Lower leg skin (tissue), 3 donors: ENCODE measurements at regions not wholly inside any gene's neighbourhood (a gene's known extent, or its start where the extent isn't known, plus 50 kb on each side); places are given as distances from the start of the nearest gene placed in this dataset.

Experiments
- POLR2A ChIP-seq, 2 donors: fragments of 450-650 bp; IDR thresholded peaks; one replicate each; pipeline ENCODE4 v1.6.1; 2016 to 2017; ENCODE audit warnings: antibody characterized with exemption in 2 of 2, mild to moderate bottlenecking in 1 of 2, moderate library complexity in 1 of 2
- TF ChIP-seq, protein P1 (sequence below), 3 donors: fragments of 450-650 bp; IDR thresholded peaks; one replicate each; pipeline ENCODE4 v1.5.1; 2016; ENCODE audit warnings: antibody characterized with exemption in 3 of 3, mild to moderate bottlenecking in 3 of 3, moderate library complexity in 2 of 3

GRCh38 chr18:22348521-22349316 is 69.0 kb downstream of the CTAGE1 start:
- TF ChIP-seq, protein P1, sequence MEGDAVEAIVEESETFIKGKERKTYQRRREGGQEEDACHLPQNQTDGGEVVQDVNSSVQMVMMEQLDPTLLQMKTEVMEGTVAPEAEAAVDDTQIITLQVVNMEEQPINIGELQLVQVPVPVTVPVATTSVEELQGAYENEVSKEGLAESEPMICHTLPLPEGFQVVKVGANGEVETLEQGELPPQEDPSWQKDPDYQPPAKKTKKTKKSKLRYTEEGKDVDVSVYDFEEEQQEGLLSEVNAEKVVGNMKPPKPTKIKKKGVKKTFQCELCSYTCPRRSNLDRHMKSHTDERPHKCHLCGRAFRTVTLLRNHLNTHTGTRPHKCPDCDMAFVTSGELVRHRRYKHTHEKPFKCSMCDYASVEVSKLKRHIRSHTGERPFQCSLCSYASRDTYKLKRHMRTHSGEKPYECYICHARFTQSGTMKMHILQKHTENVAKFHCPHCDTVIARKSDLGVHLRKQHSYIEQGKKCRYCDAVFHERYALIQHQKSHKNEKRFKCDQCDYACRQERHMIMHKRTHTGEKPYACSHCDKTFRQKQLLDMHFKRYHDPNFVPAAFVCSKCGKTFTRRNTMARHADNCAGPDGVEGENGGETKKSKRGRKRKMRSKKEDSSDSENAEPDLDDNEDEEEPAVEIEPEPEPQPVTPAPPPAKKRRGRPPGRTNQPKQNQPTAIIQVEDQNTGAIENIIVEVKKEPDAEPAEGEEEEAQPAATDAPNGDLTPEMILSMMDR (IDR thresholded peaks at IDR 0.05) = no peak
- TF ChIP-seq POLR2A (IDR thresholded peaks at IDR 0.05) = no peak
